Skeletal muscle tissue (tissue), 3 donors: ENCODE measurements at regions not wholly inside any gene's neighbourhood (a gene's known extent, or its start where the extent isn't known, plus 50 kb on each side); places are given as distances from the start of the nearest gene placed in this dataset.
"Not testable (repeated sequence)": the region's sequence is repeated elsewhere in the genome, so short reads cannot be mapped to it uniquely, and the experiment has no call there.

Experiments
- H3K27ac ChIP-seq: one replicate; pipeline ENCODE4 v1.7.0; 2013; ENCODE audit warnings: mild to moderate bottlenecking, low read depth, low read length, inconsistent platforms
- H3K27me3 ChIP-seq, 3 donors: one replicate each; pipeline ENCODE4 v1.7.0; 2013; ENCODE audit warnings: low read length in 3 of 3; ENCODE audit not compliant: control insufficient read depth in 3 of 3, insufficient read depth in 3 of 3
- H3K36me3 ChIP-seq, 3 donors: one replicate each; pipeline ENCODE4 v1.7.0; 2013; ENCODE audit warnings: low read length in 3 of 3; ENCODE audit not compliant: control insufficient read depth in 3 of 3, insufficient read depth in 3 of 3
- H3K4me1 ChIP-seq, 3 donors: one replicate each; pipeline ENCODE4 v1.7.0; 2013; ENCODE audit warnings: low read length in 3 of 3, mild to moderate bottlenecking in 3 of 3; ENCODE audit not compliant: control insufficient read depth in 3 of 3, insufficient read depth in 3 of 3
- H3K4me3 ChIP-seq, 3 donors: one replicate each; pipeline ENCODE4 v1.7.0; 2013; ENCODE audit warnings: low read length in 3 of 3
- H3K9ac ChIP-seq, 3 donors: one replicate each; pipeline ENCODE4 v1.7.0; 2013; ENCODE audit warnings: low read length in 3 of 3, mild to moderate bottlenecking in 3 of 3, moderate library complexity in 2 of 3, low read depth in 1 of 3
- H3K9me3 ChIP-seq, 3 donors: one replicate each; pipeline ENCODE4 v1.7.0; 2013; ENCODE audit warnings: low read length in 3 of 3; ENCODE audit not compliant: control insufficient read depth in 3 of 3
- donor health status: Osteomylitis.

GRCh38 chr6:40672087-40672486 lies 84.9 kb upstream of the LRFN2 start:
- no peak overlapping the region for H3K4me3 ChIP-seq
- H3K36me3 ChIP-seq, result no peaks in the 10 kb centered on the region
- no peaks in the 10 kb centered on the region for H3K27me3 ChIP-seq
- H3K4me1 ChIP-seq, result peaks cover 0 to 9% (median 0%) of the 10 kb centered on the region in 3 donors
- no peak overlapping the region for H3K27ac ChIP-seq
- H3K9ac ChIP-seq, result no peak overlapping the region
- H3K9me3 ChIP-seq, result no peaks in the 10 kb centered on the region

- H3K27me3 ChIP-seq, result no peaks in the 10 kb centered on the region
- no peaks in the 10 kb centered on the region for H3K36me3 ChIP-seq
- no peak overlapping the region for H3K9ac ChIP-seq
- H3K27ac ChIP-seq, result no peak overlapping the region
- H3K9me3 ChIP-seq, result no peaks in the 10 kb centered on the region
- H3K4me3 ChIP-seq, result no peak overlapping the region
- H3K4me1 ChIP-seq, result peaks cover 0 to 9% (median 0%) of the 10 kb centered on the region in 3 donors
Measured at GRCh38 chr6:40671694-40672050, 84.5 kb upstream of the LRFN2 start.

DNA sequence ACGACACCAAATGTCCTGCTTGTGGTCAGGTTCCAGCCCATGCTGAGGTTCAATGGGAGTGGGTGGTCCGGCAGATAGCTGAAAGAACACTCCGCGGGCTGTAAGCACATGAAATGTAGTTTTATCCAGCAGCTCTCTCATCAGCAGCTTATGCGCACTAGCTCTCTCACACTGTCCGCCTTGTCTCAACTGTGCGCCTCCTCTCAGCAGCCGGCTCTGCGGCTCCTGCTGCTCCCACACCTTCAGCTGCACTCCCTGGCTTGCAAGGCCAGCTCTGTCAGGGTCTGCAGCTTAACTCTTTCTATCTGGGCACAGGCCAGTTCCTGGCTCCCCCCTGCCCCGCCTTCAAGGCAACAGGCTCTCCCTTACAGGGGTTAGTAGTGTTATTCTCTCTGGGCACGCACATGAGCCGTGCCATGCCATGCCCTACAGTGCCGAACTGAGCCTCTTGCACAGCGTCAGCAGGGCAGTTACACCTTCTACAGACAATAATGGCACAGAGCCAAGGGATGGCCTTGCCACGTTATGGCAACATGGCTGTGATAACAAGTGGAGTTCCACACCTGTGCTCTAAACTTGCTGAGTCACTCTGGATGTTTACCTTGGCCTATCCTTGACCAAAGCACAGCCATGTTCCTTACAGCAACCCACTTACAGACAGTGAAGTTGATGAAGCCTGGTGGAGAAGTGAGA lies 84.0 kb upstream of the LRFN2 start:
- peaks cover 0 to 9% (median 5%) of the 10 kb centered on the region in 3 donors for H3K4me1 ChIP-seq
- no peak overlapping the region for H3K27ac ChIP-seq
- no peak overlapping the region for H3K9ac ChIP-seq
- no peaks in the 10 kb centered on the region for H3K27me3 ChIP-seq
- H3K9me3 ChIP-seq, result no peaks in the 10 kb centered on the region
- H3K36me3 ChIP-seq, result no peaks in the 10 kb centered on the region
- H3K4me3 ChIP-seq, result no peak overlapping the region

GRCh38 chr6:40669343-40669742 lies 82.2 kb upstream of the LRFN2 start:
- Histone ChIP-seq H3K27me3 (no peaks in the 10 kb centered on the region), H3K4me1 (peaks cover 0 to 9% (median 5%) of the 10 kb centered on the region in 3 donors), H3K9me3 (peaks cover 0 to 6% (median 2%) of the 10 kb centered on the region in 3 donors), H3K36me3 (no peaks in the 10 kb centered on the region), H3K4me3 (no peak overlapping the region), H3K9ac (no peak overlapping the region), H3K27ac (no peak overlapping the region)

DNA sequence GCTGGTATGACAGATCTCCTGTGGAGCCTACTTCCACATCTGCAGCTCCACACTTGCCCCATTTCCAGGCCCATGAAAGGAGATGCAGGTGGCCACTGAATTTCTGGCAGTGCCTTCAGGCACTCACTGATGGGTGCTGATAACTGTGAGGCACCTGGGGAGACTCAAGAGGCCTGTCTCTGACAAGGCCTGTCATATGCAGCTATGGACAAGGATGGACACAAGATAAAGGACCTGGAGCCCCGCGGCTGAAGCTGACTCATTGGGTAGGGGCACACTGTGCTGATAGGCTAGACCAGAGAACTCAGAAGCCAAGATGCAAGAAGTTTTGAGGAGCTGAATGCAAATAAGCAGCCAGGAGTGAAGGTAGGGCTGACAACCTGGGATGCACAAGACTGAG lies 81.0 kb upstream of the LRFN2 start:
- H3K4me3 ChIP-seq, result no peak overlapping the region
- H3K27me3 ChIP-seq, result no peaks in the 10 kb centered on the region
- H3K4me1 ChIP-seq, result peaks cover 0 to 9% (median 5%) of the 10 kb centered on the region in 3 donors
- peaks cover 0 to 7% (median 4%) of the 10 kb centered on the region in 3 donors for H3K9me3 ChIP-seq
- no peak overlapping the region for H3K27ac ChIP-seq
- no peaks in the 10 kb centered on the region for H3K36me3 ChIP-seq
- H3K9ac ChIP-seq, result no peak overlapping the region

- Histone ChIP-seq H3K4me3 (no peak overlapping the region), H3K27me3 (no peaks in the 10 kb centered on the region)
Measured at GRCh38 chr6:40666530-40666929, 79.4 kb upstream of the LRFN2 start.

DNA sequence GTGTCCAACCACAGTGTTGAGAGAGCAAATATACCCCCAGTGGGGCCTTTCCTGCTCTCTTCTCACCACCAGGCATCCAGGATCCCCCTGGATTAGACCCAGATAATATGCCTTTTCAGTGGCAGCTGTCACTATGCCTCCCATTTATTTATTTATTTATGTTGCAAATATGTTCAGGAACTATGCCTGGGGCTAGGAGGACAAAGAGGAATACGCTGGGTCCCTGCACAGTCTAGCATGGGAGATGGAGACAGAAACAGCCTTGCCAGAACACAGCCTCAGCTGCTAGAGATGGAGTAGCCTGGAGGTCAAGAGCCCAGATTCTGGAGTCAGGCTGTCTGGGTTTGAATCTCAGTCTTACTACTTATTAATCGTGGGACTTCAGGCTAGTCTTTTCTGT lies 74.6 kb upstream of the LRFN2 start:
- Histone ChIP-seq H3K27me3 (no peaks in the 10 kb centered on the region), H3K4me3 (no peak overlapping the region), H3K9ac (no peak overlapping the region), H3K27ac (no peak overlapping the region), H3K36me3 (no peaks in the 10 kb centered on the region), H3K4me1 (peaks cover 0 to 5% (median 0%) of the 10 kb centered on the region in 3 donors), H3K9me3 (peaks cover 0 to 7% (median 4%) of the 10 kb centered on the region in 3 donors)

More at GRCh38 chr6:40666530-40666929, 79.4 kb upstream of the LRFN2 start:
- H3K4me1 ChIP-seq, result peaks cover 0 to 9% (median 5%) of the 10 kb centered on the region in 3 donors
- H3K9me3 ChIP-seq, result peaks cover 0 to 7% (median 4%) of the 10 kb centered on the region in 3 donors
- H3K27ac ChIP-seq, result no peak overlapping the region
- H3K36me3 ChIP-seq, result no peaks in the 10 kb centered on the region
- no peak overlapping the region for H3K9ac ChIP-seq

GRCh38 chr6:40656772-40657171 lies 69.6 kb upstream of the LRFN2 start:
- H3K4me1 ChIP-seq, H3K4me3 ChIP-seq, H3K27me3 ChIP-seq, H3K27ac ChIP-seq, H3K36me3 ChIP-seq, H3K9ac ChIP-seq, H3K9me3 ChIP-seq: not testable (repeated sequence)

DNA sequence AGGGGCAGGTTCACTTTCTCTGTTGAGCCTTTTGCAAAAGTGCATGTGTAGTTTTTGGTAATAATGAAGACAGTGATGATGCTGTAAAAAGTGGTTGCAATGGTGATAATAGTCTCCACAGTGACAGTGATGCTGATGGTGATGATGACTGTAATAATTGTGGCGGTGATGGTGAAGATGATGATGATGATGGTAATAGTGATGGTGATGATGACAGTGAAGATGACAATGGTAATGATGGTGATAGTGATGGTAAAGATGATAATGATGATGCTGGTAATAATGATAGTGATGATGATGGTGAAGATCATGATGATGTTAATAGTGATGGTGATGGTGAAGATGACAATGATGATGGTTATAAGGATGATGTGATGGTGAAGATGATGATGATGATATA lies 67.7 kb upstream of the LRFN2 start:
- Histone ChIP-seq H3K4me3 (no peak overlapping the region), H3K27ac (no peak overlapping the region), H3K4me1 (no peaks in the 10 kb centered on the region), H3K9me3 (no peaks in the 10 kb centered on the region), H3K36me3 (no peaks in the 10 kb centered on the region), H3K9ac (no peak overlapping the region), H3K27me3 (peaks cover 0 to 4% (median 0%) of the 10 kb centered on the region in 3 donors)

- H3K4me3 ChIP-seq, result no peak overlapping the region
- no peak overlapping the region for H3K9ac ChIP-seq
- peaks cover 5 to 9% (median 7%) of the 10 kb centered on the region in 3 donors for H3K27me3 ChIP-seq
- no peak overlapping the region for H3K27ac ChIP-seq
- no peaks in the 10 kb centered on the region for H3K4me1 ChIP-seq
- no peaks in the 10 kb centered on the region for H3K36me3 ChIP-seq
- no peaks in the 10 kb centered on the region for H3K9me3 ChIP-seq
Measured at GRCh38 chr6:40645043-40645442, 57.9 kb upstream of the LRFN2 start.
